T-helper 2 cell (primary cell): ENCODE measurements at regions not wholly inside any gene's neighbourhood (a gene's known extent, or its start where the extent isn't known, plus 50 kb on each side); places are given as distances from the start of the nearest gene placed in this dataset.

Experiments used
- DNase-seq, 5 experiments: peaks; one replicate each; pipeline versions ENCODE4 v3.0.0 to v3.0.0-alpha.2; 2012 to 2022

DNA sequence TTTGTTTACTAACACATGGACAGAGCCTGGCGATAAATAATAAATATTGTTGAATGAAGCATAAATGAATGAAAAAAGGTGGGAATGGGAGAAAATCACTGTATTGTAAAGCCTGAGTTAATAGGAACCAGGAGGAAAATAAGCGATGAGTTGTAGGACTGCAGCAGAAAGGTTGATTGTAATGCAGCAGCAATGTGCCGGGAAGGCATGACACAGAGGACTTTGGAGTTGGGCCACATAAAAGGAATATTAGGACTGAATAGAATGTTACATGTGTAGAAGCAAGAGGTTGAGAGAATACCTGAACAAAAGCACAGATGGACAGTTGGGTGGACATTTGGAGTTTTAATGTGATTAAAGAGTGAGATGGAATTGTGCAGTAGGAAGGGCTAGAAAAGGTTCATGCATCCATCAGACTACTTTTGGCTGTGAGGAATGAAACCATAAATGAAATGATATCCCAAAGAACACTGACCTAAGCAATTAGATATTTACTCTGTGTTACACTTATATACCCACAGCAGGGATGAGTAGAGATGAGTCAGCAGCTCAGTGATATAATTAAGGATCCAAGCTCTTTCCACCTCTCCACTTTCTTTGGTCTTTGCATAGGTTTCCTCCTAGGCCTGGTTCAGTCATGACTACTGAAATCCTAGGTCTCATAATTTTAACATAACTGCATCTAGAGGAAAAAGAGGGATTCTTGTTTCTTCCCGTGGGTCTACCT is 55.4 kb downstream of the CCER1 start:
- DNase-seq: no peak

DNA sequence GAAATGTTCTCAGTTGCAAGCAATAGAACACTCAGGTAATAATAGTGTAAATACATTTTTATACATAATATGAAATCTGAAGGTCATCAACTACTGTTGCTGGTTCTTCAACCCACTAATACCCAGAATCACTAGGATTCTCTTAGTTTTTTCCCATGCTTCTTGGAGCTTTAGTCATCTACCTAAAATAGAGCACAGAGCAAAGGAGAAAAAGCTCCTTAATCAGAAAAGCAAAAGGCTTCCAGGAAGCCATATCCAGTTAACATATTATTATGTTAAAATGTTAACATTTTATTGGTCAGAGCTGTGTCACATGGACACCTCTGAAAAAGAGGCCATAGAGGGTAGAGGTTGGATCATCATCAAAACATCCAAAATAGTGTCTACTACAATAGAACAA is 57.0 kb downstream of the CCER1 start:
- DNase-seq: no peak

DNA sequence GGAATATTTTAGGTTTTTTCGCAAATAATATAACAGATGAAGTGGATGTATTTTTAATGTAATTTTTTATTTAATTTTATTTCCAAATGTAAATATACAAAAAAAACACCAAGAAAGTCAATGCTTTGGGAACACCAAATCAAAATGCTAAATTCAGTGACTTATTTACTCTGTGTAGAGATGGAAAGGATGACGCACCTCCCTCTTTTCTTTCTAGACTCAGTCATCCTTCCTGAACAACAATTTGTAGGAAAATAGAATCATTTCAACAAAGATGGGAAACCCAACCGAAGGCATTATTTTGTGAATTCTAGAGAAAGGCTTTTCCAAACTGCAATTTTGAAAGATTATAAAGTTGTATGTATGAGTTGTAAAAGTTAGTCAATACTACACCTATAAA is 57.7 kb downstream of the CCER1 start:
- DNase-seq: no peak

DNA sequence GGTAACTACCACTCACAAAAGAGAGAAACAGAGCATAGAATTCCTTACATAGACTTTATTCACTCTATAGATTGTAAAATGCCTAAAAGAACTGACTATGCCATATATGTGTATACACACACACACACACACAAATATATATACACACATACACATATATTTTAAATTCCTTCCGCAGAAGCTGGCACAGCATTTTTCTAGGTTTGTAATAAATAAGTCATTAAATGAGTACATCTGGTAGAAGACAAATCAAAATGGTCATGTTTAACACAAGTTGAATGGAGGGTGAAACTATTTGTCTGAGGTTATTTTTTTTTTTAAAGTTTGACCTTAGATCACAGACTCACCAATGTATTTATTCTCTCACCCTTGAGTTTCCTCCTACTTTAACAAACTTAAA is 58.2 kb downstream of the CCER1 start:
- DNase-seq: no peak

DNA sequence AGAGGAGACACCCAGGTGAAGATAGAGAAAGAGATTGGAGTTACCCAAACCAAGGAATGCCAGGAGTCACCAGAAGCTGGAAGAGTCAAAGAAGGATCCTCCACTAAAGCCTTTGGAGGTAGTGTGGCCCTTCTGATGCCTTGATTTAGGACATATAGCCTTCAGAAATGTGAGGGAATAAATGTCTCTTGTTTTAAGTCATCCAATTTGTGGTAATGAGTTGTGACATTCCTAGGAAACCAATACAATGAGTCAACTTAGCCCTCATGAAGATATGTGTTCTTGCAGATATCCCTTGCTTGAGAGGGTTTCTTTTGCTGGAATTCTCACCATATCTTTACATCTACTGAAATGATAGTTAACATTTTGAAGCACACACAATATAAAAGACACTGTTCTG is 58.8 kb downstream of the CCER1 start:
- DNase-seq: no peak

DNA sequence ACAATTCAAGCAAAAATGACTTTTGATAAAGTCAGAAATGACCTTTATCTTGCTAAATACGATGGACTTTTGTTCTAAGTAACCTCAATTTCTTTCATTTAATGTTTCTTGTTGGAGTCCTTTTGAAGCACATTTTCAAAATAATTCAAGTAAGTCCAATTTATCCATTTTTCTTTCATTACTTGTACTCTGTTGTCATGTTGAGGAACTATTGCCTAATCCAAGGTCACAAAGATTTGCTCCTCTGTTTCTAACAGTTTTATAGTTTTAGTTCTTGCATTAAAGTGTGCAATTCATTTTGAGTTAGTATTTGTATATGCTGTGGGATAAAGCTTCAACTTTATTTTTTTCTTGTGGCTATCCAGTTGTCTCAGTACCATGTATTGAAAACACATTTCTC is 66.7 kb downstream of the CCER1 start:
- no peak for DNase-seq

DNA sequence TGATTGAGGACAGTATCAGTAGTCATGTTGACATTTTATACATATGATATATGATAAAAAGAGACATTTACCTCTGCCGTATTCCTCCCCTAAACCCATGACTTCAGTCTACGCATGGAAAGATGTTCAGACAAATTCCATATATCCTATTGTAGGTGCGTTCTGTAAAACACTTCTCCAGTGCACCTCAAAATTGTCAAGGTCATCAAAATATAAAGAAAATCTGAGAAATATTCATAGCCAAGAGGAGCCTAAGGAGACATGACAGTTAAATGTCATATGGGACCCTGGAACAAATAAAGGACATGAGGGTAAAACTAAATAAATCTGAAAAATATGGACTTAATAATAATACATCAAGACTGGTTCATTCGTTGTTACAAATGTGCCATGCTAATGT is 71.5 kb downstream of the CCER1 start:
- no peak for DNase-seq

DNA sequence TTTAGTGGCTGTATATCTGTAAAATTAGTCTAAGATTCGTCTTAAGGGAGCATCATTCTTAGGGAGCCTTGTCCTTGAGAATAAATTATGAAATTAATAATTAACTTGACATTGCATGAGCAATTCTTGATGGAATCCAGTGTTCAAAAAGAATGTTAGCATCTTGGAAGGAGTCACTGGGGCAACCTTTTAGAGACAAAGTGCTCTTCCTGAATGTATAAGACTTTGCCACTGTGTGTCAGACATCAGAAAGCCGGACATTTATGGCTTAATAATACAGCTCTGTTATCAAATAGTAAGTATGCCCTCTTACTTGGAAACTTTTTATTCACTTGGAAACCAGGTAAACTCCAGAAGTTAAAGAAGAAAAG is 83.3 kb downstream of the CCER1 start:
- DNase-seq: no peak

DNA sequence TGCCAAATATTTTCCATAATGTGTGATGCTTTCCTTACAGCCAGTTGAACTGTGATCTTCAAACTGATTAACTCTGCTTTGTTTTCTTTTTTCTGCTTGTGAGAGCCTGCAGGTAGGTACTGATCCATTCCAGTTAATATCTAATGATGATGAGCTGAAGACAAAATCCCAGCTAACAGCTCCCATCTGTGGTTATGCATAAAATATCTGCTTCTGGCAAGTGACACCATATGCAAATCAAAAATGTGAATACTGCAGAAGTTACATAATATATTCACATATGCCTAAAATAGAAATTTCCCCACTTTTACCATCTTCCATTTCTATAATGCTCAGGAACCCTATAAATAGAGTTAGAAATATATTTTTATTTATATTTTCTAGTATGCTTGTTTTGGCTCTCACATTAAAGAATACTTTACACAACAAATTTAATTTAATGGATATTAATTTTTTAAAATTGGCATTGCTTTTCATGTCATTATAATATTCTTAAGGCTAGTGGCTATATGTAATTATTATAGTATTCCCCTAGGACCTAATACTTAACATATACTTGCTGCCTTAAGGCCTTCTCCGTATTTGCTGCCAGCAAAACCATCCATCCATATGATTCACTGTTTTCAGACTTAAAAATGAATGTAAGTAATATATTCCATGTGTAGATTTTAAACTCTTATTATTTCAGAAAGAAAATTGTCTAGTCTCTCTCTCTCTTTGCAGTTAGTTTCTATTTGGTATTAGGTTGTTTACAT is 83.8 kb downstream of the CCER1 start:
- DNase-seq: no peak

DNA sequence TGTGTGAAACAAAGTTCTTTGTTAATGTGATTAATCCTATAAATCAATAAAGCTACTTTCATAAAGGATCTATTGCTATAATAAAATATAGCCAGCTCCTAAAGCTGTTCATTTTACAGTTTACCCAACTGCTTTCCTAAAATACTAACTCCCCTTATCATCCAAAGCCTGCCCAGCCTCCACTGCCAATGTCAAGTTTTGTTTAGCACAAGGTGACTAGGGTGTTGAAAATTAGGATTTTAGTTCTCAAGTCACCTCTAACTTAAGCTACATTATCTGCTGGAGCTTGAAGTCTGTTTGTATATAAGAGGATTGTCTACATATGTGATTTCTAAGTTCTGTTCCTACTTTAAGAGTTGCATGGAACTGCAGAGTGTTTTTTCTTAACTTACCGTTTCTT is 86.3 kb downstream of the CCER1 start:
- DNase-seq: no peak

DNA sequence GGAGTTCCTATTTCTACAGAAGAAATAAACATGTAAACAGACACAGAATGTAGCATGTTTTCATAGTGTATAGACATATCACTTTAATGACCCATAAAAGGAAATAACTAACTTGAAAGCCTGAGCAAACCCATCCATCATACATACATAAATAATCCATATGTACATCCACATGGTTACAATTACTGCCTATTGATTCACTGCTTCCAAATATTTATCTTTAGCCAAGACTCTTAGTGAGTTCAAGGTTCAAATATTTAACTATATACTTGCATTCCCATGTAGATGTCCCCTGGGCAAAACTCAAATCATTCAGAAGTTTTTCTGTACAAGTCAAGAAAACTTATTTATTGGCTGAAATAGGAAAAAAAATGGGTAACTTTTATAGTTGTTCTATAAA is 95.4 kb downstream of the CCER1 start:
- DNase-seq: no peak

DNA sequence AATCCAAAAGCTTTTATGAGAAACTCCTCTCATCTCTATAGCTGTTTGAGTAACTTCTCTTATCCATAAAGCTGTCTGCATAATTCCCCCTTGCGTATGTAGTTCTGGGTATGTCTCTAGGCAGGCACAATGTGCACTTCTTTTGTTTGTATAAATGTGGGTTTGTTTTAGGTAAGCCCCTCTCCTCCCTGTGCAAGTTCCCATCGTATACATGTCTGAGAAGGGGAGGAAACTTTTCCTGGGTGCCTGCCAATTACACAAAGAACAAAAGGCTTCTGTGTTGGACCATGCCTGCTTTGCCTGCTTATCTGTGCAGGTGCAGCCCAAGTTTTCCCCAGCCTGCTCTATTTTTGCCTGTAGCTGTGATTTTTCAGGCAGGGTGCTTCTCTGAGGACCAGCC is 96.7 kb downstream of the CCER1 start:
- no peak for DNase-seq

DNA sequence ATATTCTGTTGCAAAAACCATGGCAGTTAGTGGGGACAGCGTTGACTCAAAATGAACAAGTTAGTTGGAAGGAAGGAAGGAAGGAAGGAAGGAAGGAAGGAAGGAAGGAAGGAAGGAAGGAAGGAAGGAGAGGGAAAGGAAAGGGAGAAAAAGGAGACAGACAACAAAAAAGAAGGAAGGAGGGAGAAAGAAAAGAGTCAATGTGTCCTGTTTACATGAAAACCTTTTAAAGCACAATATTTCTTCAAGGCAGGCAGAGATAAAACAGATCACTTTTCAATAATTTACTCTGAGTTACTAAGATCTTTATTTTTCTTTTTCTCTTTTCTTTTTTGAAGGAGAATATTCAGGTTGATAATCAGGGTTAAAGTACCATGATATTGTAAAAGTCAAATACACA is 99.4 kb downstream of the CCER1 start:
- DNase-seq: no peak

DNA sequence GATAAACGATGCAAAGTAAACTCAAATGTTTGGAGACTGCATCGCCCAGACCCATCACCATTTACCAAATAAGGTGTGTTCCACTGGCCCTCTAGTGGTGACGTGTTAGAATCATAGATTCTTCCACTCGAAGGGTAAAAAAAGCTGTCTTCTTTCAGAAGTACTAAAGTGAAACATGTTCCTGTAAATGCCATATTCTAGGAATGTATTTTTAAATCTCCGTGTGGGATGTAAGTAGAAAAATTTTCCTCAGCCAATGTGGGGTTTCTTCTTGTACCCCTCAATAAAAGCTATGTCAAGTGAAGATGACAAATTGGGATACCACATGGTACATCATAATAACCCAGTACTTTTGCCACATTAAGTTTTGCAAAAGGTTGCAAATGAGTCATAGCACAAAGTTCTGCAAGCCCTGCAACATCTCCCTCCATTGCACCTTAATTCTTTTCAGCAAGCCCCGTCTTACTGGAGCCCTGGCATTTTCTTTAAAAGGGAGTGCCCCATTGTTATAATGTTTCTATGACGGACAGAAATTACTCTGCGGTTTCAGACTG is 100.8 kb downstream of the CCER1 start:
- DNase-seq: peak in 1 of 5 experiments; percentile 55

DNA sequence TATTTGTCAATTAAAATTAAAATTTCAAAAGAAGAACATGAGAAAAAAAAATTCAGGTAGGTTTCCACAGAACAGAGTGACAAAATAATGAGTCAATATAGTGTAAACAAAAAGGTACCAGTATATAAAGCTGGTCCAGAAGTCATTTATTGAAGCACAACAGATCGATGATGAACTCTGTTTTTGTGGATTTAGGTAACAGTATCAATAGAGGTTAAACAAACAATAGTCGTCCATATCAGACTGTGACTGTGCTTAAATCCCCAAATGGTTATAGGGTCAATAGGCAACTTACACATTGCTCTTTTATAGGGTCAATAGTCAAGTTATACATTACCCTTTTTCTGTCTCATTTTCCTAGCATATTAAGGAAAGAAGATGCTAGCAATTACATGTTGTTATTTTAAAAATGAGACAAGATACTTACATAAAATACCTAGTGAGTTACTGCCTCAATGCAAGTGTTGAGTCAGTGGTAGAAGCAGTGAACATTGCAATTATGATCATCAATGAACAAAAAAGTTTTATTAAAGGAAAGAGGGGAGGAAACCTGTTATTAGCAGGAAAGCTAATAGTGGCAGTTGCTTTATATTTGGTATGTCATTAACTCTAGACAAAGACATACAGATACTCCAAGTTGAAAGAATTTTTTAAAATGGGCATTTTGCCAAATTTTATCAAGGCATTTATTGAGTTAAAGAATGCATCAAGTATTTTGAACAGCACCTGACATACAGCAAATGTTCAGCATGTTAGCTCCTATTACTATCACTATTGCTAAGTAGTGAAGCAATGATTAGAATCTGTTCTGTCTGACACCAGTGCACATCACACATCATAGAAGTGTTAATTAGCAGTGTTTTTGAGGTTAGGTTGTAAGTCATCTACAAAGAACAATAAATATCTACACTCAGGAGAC is 102.9 kb downstream of the CCER1 start:
- DNase-seq: peak in 1 of 5 experiments; percentile 28

DNA sequence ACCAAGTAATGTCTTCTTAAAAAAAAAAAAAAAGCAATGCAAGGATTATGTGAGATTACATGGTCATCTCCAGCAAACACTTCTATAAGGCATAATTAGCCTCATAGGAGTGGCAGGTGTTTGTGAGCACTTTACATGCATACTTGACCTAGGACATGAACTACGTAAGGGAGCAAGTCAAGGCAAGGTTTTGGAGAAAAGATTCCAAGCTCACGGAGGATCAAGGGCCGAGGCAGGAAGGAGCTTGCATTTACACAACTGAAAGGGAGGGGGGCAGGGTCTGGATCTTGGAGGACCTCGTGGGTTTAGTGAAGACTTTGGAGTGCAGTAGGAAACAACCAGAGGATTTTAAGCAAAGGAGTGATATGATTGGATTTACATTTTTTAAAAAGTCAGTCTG is 112.5 kb downstream of the CCER1 start:
- DNase-seq: no peak

DNA sequence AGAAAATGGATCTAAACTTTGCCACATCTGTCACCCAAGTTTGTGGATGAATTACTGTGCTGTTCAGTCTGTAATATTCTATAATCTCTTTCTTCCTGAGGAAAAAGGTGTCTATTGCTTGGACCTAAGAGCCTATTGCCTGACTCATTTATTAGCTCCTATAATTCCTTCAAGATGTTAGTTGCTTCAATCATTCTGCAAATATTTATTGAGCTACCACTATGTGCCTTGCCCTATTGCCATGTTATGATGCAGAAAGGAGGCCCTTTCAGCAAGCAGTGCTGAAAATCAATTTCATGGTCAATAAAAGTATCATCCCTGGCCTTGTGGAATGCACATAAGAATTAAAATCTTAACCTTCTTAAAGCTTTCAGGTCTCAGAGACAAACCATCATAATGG is 113.6 kb downstream of the CCER1 start:
- no peak for DNase-seq

DNA sequence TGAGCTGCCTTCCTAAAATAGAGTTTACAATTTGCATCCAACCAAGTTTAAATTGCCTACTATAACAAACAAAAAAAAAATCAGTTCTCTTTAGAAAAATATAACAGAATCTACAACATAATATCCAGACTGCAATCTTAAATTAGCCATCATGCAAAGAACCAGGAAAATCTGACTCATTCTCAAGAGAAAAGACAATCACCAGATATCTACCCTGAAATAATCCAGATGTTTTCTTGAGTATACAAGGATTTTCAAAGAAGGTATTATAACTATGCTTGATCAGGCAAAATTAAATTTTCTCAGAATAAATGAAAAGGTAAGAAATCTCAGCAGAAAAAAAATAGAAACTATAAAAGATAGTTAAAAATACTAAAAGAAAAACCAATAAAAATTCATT is 115.6 kb downstream of the CCER1 start:
- no peak for DNase-seq

DNA sequence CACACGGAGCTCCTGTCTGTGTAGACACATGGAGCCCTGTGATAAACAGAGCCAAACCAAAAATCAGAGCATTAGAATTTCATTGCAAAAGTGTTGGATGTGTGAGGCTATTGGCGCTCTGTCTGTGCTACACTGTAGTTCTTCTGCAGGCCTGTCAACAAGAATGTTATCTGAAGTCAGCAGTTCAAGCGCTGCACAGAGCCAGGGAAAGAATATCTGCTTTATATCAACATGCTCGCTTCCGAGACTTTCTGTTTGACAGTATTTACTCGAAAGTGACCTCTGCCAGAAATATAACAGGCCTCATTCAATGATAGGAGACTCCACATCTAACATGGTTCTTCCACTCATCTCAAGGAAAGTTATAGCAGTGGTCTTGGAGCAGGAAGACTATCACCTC is 118.3 kb downstream of the CCER1 start:
- DNase-seq: no peak

DNA sequence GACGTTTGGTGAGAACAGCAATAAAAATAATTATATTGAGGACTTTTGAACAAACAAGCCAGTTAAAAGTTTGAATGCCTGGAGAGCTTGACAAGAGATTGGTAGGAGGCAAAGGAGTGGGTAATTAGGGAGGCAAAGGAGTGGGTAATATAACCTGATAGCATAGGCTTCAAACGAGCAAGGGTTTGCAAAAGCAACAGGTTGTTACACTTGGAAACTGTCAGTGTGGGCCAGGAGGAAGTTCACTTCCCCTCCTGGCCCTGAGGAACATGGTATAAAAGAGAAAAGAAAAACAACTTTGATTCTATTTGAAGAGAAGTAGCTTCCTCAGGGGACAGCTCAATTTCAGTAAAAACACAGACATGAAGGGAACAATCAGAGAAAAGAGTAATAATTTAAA is 121.7 kb downstream of the CCER1 start:
- DNase-seq: no peak

DNA sequence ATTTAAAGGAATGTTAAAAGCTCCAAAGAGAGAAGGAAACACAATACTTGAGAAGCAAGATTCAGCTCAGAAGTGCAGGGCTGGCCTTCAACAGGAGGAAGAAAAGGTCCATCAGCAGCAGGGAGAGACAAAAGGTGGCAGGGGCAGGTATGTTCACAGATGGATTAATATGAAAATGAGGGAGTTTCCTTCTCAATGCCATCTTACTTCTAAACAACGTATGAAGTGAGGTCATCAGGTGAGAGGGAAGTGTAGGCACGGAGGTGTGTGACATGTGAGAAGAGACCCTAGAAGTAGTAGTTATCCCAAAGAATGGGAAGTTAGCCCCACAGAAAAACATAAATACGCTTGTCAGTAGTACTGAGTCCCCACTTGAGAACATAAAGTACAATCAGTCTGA is 122.5 kb downstream of the CCER1 start:
- DNase-seq: no peak

DNA sequence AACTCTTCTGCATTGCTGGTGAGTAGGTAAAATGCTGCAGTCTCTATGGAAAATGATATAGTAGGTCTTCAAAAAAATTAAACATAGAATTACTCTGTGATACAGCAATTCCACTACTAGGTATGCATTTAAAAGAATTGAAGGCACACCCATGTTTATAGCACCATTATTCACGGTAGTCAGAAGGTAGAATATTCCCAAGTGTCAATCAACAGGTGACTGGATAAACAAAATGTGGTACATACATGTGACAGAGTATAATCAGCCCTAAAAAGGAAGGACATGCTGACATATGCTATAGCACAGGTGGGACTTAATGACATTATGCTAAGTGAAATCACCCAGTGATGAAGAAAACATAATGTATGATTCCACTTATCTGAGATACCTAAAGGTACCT is 123.3 kb downstream of the CCER1 start:
- DNase-seq: no peak

DNA sequence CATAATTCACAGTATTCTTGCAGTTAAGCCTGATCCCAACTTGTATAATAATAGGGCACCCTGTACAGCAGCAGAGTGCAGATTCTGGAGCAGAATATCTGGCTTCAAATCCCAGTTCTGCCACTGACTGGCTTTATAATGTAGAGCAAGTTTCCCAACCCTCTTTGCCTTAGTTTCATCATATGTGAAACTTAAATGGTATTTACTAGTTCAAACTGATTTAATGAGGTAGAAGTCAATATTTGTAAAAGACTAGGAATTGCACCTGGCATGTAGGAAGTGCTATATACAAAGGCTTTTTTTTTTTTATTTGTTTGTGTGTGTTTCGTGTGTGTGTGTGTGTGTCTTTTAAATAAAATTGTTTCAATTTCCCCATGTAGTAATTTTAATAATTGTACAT is 125.9 kb downstream of the CCER1 start:
- no peak for DNase-seq
